Activated effector memory CD4-positive, alpha-beta T cell treated with anti-CD3 and anti-CD28 coated beads, Interleukin-2, amount 50 U/mL, for 16 hours (primary cell): ENCODE measurements at regions not wholly inside any gene's neighbourhood (a gene's known extent, or its start where the extent isn't known, plus 50 kb on each side); places are given as distances from the start of the nearest gene placed in this dataset.

Source experiments
- DNase-seq: peaks from one replicate; pipeline ENCODE4 v3.0.0-alpha.2; 2020

DNA sequence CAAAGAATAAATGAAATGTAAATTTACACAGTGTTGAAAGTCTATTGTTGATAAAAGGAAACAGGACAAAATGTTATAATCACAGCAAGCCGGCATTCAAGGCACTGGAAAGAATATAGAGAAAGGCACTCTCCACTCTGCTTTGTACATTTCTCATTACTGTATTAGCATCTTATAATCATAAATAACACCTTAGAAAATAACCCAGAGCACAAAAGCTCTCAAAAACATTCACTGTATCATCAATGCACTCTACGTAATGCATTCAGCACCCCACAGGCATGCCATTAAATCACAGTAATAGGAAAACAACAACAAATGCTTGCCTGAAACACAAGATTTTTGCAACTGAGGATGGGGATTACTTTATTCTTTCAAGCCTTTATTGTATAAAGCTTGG, 75.3 kb upstream of the TRPC3 start:
- DNase-seq, result no peak

DNA sequence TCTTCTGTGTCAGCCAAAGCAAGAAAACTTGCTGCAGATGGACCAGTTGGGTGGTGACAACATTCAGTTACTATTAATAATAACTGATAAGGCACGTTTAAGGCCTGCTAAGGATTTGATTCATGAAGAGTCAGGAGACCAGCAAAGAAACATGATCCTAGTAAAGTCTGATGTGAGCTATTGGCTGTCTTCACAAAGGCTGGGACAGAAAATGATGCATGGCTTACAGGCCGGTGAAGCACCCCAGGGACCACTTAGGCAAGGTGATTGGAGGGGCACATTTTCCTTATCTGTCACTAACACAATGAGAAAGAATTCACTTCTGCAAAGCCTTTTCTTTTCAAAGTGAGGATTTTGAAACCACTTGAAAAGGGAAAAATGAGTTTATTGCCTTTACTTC, 65.4 kb upstream of the TRPC3 start:
- DNase-seq, result no peak

DNA sequence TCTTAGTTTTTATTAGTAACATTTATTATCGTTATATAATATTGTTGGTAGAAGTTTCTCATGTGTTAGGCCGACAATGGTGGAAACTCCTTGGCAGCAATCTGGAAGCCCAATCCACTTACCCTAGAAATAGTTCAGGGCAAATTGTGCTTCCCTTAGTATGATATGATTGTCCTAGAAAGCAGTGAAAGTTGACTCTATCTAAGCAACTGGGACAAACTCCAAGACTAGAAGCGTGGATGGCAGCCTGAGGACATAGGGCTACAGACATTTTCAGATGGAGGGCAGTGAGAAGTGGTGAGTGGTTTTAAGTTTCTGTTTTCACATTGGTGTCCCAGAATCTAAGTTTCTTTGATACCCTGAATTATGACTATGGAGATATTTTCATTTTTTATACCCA, 63.3 kb upstream of the TRPC3 start:
- DNase-seq, result no peak

DNA sequence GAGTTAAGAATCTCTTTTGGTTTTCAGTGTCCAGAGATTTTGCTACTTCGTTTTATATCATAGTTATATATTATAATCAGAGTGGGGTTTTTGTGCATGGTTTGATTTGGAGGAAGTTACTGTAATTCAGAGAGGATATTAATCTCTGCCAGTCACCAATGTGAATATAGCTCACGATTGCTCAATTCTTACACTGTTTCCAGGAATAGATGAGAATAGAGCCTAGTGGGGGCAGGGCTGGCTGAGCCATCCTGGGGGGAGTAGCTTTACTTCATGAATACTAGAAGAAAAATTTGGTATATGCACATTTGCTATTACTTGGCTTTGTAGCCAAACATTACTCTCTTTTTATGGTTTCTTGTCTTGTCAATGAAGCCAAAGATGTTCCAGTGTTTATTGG, 60.9 kb upstream of the TRPC3 start:
- DNase-seq, result no peak

DNA sequence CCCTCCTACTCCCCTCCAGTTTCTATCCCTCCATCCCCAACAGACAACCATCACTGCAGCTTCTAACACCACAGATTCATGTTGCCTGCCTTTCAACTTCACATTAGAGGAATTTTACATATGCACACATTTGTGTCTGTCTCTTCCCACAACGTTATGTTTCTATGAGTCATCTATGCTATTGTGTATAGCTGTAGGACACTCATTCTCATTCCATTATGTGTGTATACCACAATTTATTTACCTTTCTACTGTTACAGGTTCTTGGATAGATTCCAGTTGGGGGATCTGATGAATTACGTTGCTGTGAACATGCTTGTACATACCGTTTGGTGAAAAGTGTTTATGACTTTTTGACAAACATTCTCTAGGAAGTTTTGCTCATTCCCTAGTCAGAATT, 58.8 kb upstream of the TRPC3 start:
- DNase-seq, result no peak

DNA sequence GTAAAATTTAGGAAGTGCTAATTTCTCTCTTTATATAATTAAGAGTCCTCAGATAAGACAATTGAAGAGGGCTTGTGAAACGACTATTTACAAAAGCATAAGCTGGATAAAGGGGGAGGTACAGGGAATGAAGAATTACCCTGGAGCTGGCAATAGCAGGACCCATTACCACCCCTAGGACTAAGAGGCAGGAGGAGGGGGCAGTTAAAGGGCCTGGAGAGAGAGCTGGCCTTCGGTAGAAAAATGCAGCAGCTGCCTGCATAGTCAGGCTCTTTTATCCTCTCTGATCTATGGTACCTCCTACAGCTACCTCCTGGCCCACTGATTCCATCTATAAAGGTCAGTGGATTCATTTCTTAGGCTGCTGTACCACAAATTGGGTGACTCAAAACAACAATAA, 57.7 kb upstream of the TRPC3 start:
- no peak for DNase-seq

DNA sequence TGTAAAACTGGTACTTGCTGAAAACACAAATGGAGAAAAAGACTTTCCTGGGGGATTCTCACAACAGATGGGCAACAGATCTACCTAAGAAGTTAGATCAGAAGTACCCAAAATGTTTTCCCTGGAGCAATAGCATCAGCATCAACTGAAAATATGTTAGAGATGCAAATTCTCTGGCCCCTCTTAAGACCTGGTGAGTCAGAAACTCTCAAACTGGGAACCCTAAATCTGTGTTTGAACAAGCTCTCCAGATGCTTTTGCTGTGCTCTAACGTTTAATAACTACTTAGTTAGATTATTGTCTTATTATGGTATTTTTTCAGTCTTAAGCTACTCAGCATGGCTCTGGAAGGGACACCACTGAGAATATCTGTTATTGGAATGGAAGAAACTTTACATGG, 55.2 kb upstream of the TRPC3 start:
- DNase-seq, result no peak

DNA sequence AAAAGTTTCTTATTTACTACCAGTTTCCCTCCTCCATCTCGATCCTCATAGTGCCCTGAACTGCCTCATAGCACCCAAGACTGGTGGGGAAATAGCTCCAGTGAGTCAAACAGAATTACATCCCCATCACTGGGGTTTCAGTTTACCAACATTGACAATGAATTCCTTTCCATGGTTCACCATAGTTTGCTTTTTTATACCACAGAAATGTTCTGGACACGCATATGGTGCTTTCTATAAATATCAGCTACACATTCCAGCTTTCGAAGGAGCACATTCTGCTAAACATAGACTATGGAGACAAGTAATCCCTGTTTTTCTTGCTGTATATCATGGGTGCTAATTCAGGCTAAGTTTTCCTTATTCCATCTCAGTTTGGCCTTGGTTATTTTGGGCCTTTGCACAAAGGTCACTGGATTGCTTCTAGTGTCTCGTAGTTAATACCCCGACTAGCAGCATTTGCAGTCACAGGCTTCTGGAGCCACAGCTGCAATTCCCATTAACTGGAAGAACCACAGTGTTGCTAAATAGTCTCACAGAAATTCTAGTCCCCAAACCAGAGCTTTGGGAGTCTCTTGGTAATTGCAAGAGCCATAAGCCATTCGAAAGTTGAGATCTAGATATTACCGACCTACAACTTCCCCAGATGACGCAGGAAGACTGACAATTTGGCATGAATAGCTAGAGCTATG, 53.4 kb upstream of the TRPC3 start:
- no peak for DNase-seq

DNA sequence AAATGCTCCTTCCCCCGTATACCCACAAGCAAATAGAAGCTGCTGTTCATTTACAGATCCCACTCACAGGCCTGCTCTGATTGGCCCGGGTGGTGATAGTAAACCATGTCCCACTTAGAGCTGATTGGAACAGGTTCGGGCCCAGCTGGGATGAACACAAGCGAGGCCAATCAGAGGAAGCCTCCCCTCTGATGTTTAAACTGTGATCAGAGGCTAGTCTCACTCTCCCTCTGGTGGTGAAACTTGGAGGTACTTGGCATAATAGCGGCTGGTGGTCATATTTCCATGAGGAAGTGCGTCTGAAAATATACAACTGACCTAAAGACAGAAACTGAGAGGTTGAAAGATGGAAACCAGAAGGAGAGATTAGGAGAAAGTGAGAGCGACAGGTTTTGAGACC, 51.5 kb upstream of the TRPC3 start:
- DNase-seq, result peak; percentile 64
